ENCODE measurements at regions not wholly inside any gene's neighbourhood (a gene's known extent, or its start where the extent isn't known, plus 50 kb on each side); places are given as distances from the start of the nearest gene placed in this dataset.

- no peaks in the 10 kb centered on the region for H3K4me1 ChIP-seq
- H3K27me3 ChIP-seq, result peaks cover 0 to 75% of the 10 kb centered on the region in 2 donors
- no peak for DNase-seq (ENCODE audit: low spot score in 2 of 2)
- no peaks in the 10 kb centered on the region for H3K36me3 ChIP-seq
- H3K27ac ChIP-seq, result no peak overlapping the region
- no peak overlapping the region for H3K4me3 ChIP-seq
- no peak for TF ChIP-seq POLR2AphosphoS5 (IDR thresholded peaks at IDR 0.05)
- no peak for TF ChIP-seq POLR2A (IDR thresholded peaks at IDR 0.05)
- no peak for TF ChIP-seq CTCF (IDR thresholded peaks at IDR 0.05)
- intact Hi-C loops (cut with DNase I; ENCODE audit: low total_unique reads), result loop anchor here (5.0 kb wide), 1 partner anchor 1611 kb away; no protein-coding TSS in a partner anchor
- no peaks in the 10 kb centered on the region for H3K9me3 ChIP-seq
Measured at GRCh38 chr17:79191270-79191934, 116.8 kb downstream of the ENGASE start.

- H3K4me3 ChIP-seq, result no peak overlapping the region
- TF ChIP-seq POLR2AphosphoS5 (IDR thresholded peaks at IDR 0.05), result no peak
- no peak for TF ChIP-seq CTCF (IDR thresholded peaks at IDR 0.05)
- TF ChIP-seq POLR2A (IDR thresholded peaks at IDR 0.05), result no peak
- no peak overlapping the region for H3K27ac ChIP-seq
- H3K27me3 ChIP-seq, result peaks cover 0 to 92% of the 10 kb centered on the region in 2 donors
- intact Hi-C loops (cut with DNase I; ENCODE audit: low total_unique reads), result no loop called here
- no peaks in the 10 kb centered on the region for H3K36me3 ChIP-seq
- DNase-seq (ENCODE audit: low spot score in 2 of 2), result no peak
- no peaks in the 10 kb centered on the region for H3K9me3 ChIP-seq
- no peaks in the 10 kb centered on the region for H3K4me1 ChIP-seq
Measured at GRCh38 chr17:79189305-79189704, 114.7 kb downstream of the ENGASE start.

- intact Hi-C loops (cut with DNase I; ENCODE audit: low total_unique reads), result no loop called here
- H3K36me3 ChIP-seq, result no peaks in the 10 kb centered on the region
- H3K27me3 ChIP-seq, result peaks cover 0 to 95% of the 10 kb centered on the region in 2 donors
- H3K27ac ChIP-seq, result no peak overlapping the region
- TF ChIP-seq CTCF (IDR thresholded peaks at IDR 0.05), result no peak
- no peak for TF ChIP-seq POLR2A (IDR thresholded peaks at IDR 0.05)
- TF ChIP-seq POLR2AphosphoS5 (IDR thresholded peaks at IDR 0.05), result no peak
- H3K4me3 ChIP-seq, result no peak overlapping the region
- H3K9me3 ChIP-seq, result no peaks in the 10 kb centered on the region
- H3K4me1 ChIP-seq, result no peaks in the 10 kb centered on the region
- DNase-seq (ENCODE audit: low spot score in 2 of 2), result no peak
Measured at GRCh38 chr17:79188685-79189084, 114.1 kb downstream of the ENGASE start.

GRCh38 chr17:79188048-79188447 is 113.4 kb downstream of the ENGASE start:
- no peak for DNase-seq (ENCODE audit: low spot score in 2 of 2)
- intact Hi-C loops (cut with DNase I; ENCODE audit: low total_unique reads), result no loop called here
- H3K36me3 ChIP-seq, result no peaks in the 10 kb centered on the region
- H3K9me3 ChIP-seq, result no peaks in the 10 kb centered on the region
- no peak overlapping the region for H3K27ac ChIP-seq
- no peaks in the 10 kb centered on the region for H3K4me1 ChIP-seq
- H3K27me3 ChIP-seq, result peaks cover 0 to 98% of the 10 kb centered on the region in 2 donors
- H3K4me3 ChIP-seq, result no peak overlapping the region
- TF ChIP-seq POLR2AphosphoS5 (IDR thresholded peaks at IDR 0.05), result no peak
- TF ChIP-seq CTCF (IDR thresholded peaks at IDR 0.05), result no peak
- TF ChIP-seq POLR2A (IDR thresholded peaks at IDR 0.05), result no peak

GRCh38 chr17:79187186-79187585 is 112.6 kb downstream of the ENGASE start:
- Histone ChIP-seq H3K36me3 (no peaks in the 10 kb centered on the region), H3K27ac (no peak overlapping the region), H3K4me3 (no peak overlapping the region), H3K27me3 (peaks cover 0 to 96% of the 10 kb centered on the region in 2 donors), H3K9me3 (no peaks in the 10 kb centered on the region), H3K4me1 (no peaks in the 10 kb centered on the region)
- TF ChIP-seq POLR2AphosphoS5 (IDR thresholded peaks at IDR 0.05) (no peak), POLR2A (IDR thresholded peaks at IDR 0.05) (no peak), CTCF (IDR thresholded peaks at IDR 0.05) (no peak)
- intact Hi-C loops (cut with DNase I; ENCODE audit: low total_unique reads), result no loop called here
- no peak for DNase-seq (ENCODE audit: low spot score in 2 of 2)

Measured in breast epithelium (tissue), 4 donors.